ENCODE measurements at regions not wholly inside any gene's neighbourhood (a gene's known extent, or its start where the extent isn't known, plus 50 kb on each side); places are given as distances from the start of the nearest gene placed in this dataset.

- Histone ChIP-seq H3K36me3 (replicated peaks in 1 of 2; ENCODE audit: control insufficient read depth in 1 of 2, insufficient read depth in 2 of 2, low read length in 1 of 2) (no peaks in the 10 kb centered on the region), H3K27ac (ENCODE audit: low read depth in 2 of 2, low read length in 1 of 2) (no peak overlapping the region), H3K9me3 (no peaks in the 10 kb centered on the region), H2AFZ (ENCODE audit: low read depth) (no peak overlapping the region), H3K27me3 (ENCODE audit: insufficient read depth) (no peaks in the 10 kb centered on the region), H3K4me2 (no peak overlapping the region), H3K9me2 (no peaks in the 10 kb centered on the region), H3K79me2 (ENCODE audit: insufficient read depth) (no peaks in the 10 kb centered on the region), H3K9ac (no peak overlapping the region), H4K20me1 (ENCODE audit: insufficient read depth) (no peaks in the 10 kb centered on the region), H3K4me1 (ENCODE audit: control insufficient read depth in 1 of 2, insufficient read depth in 2 of 2, low read depth in 1 of 2, low read length in 1 of 2) (peaks cover 0 to 5% of the 10 kb centered on the region in 2 experiments; a peak in 2 of 4 replicates), H3F3A (replicated peaks; ENCODE audit: insufficient read depth) (no peaks in the 10 kb centered on the region), H3K4me3 (ENCODE audit: low read depth in 2 of 2, low read length in 1 of 2) (no peak overlapping the region)
- ChIA-PET CTCF (no interaction called here), POLR2A (no interaction called here)
- no peak for TF ChIP-seq YY1 (IDR thresholded peaks at IDR 0.05; ENCODE audit: low read depth)
- no peak for TF ChIP-seq RXRA (IDR thresholded peaks at IDR 0.05; ENCODE audit: borderline replicate concordance, low read depth)
- TF ChIP-seq SIN3A (IDR thresholded peaks at IDR 0.05; ENCODE audit: borderline replicate concordance, low read depth, low read length) = no peak
- TF ChIP-seq EZH2phosphoT487 (IDR thresholded peaks at IDR 0.05; ENCODE audit: borderline replicate concordance, low read depth) = no peak
- TF ChIP-seq NFIC (IDR thresholded peaks at IDR 0.05; ENCODE audit: borderline replicate concordance) = no peak
- TF ChIP-seq TCF12 (IDR thresholded peaks at IDR 0.05) = no peak
- no peak for TF ChIP-seq RFX5 (IDR thresholded peaks at IDR 0.05; ENCODE audit: low read length)
- TF ChIP-seq MEF2A (IDR thresholded peaks at IDR 0.05; ENCODE audit: borderline replicate concordance, low read depth) = no peak
- 38% methylated on average over 4 of the region's 4 CpGs for WGBS (ENCODE audit: low lambda C conversion rate)
- no peak for DNase-seq
These were observed 307.1 kb downstream of the GRB14 start for GRCh38 chr2:164314148-164314547.

- no peak overlapping the region for H3K27ac ChIP-seq (ENCODE audit: low read depth in 2 of 2, low read length in 1 of 2)
- H3K9me3 ChIP-seq = no peaks in the 10 kb centered on the region
- H2AFZ ChIP-seq (ENCODE audit: low read depth) = no peak overlapping the region
- H3K79me2 ChIP-seq (ENCODE audit: insufficient read depth) = no peaks in the 10 kb centered on the region
- no peaks in the 10 kb centered on the region for H3K36me3 ChIP-seq (replicated peaks in 1 of 2; ENCODE audit: control insufficient read depth in 1 of 2, insufficient read depth in 2 of 2, low read length in 1 of 2)
- TF ChIP-seq GABPA (IDR thresholded peaks at IDR 0.05; ENCODE audit: low read depth) (no peak), CHD2 (IDR thresholded peaks at IDR 0.05; ENCODE audit: low read length, partially characterized antibody) (no peak), EP300 (IDR thresholded peaks at IDR 0.05; ENCODE audit: borderline replicate concordance in 1 of 2, low read depth in 1 of 2, low read length in 1 of 2) (no peak), JUND (IDR thresholded peaks at IDR 0.05) (no peak), ELF1 (IDR thresholded peaks at IDR 0.05) (no peak), MXI1 (IDR thresholded peaks at IDR 0.05; ENCODE audit: low read depth, low read length) (no peak), SIN3A (IDR thresholded peaks at IDR 0.05; ENCODE audit: borderline replicate concordance, low read depth, low read length) (no peak), EZH2phosphoT487 (IDR thresholded peaks at IDR 0.05; ENCODE audit: borderline replicate concordance, low read depth) (no peak), RCOR1 (IDR thresholded peaks at IDR 0.05; ENCODE audit: low read length) (no peak), USF1 (IDR thresholded peaks at IDR 0.05; ENCODE audit: borderline replicate concordance, low read depth) (no peak), FOXM1 (IDR thresholded peaks at IDR 0.05; ENCODE audit: low read depth) (no peak)
- DNase-seq = no peak
- no peak overlapping the region for H3K4me3 ChIP-seq (ENCODE audit: low read depth in 2 of 2, low read length in 1 of 2)
- H3K4me1 ChIP-seq (ENCODE audit: control insufficient read depth in 1 of 2, insufficient read depth in 2 of 2, low read depth in 1 of 2, low read length in 1 of 2) = no peaks in the 10 kb centered on the region
- H3F3A ChIP-seq (replicated peaks; ENCODE audit: insufficient read depth) = no peaks in the 10 kb centered on the region
- H3K4me2 ChIP-seq = no peak overlapping the region
- WGBS (ENCODE audit: low lambda C conversion rate) = 43% methylated on average over 2 of the region's 2 CpGs
- H3K9me2 ChIP-seq = no peaks in the 10 kb centered on the region
- H4K20me1 ChIP-seq (ENCODE audit: insufficient read depth) = no peaks in the 10 kb centered on the region
- ChIA-PET POLR2A (no interaction called here), CTCF (interaction anchor here (1.4 kb wide), 1 partner anchor 15 kb away, joined by 3 read pairs; no protein-coding TSS in a partner anchor)
- no peaks in the 10 kb centered on the region for H3K27me3 ChIP-seq (ENCODE audit: insufficient read depth)
- H3K9ac ChIP-seq = no peak overlapping the region
These were observed 314.4 kb downstream of the GRB14 start for GRCh38 chr2:164306872-164307271.

Data from SK-N-SH (cell line).